BJ (cell line): ENCODE measurements at regions not wholly inside any gene's neighbourhood (a gene's known extent, or its start where the extent isn't known, plus 50 kb on each side); places are given as distances from the start of the nearest gene placed in this dataset.

Source experiments
- CTCF ChIA-PET: fragments of 350-600 bp; formaldehyde crosslinking; extraction: SDS; loops from one replicate; lab custom pipeline; 2021; ENCODE audit warnings: antibody characterized with exemption, inconsistent platforms; lab: Yijun Ruan, JAX
- POLR2A ChIA-PET: fragments of 300-600 bp; sonication (Branson Sonifier 250); formaldehyde crosslinking; extraction: SDS; loops from one replicate; lab custom pipeline; 2021; ENCODE audit warnings: antibody characterized with exemption; lab: Charles Lee
- DNase-seq: peaks from one replicate; pipeline ENCODE4 v3.0.0-alpha.2; 2011; ENCODE audit warnings: low read depth
- H3K27me3 ChIP-seq: 2 replicates; pipeline ENCODE4 v1.6.0; 2011; ENCODE audit warnings: low read length; ENCODE audit not compliant: control insufficient read depth, insufficient read depth
- H3K36me3 ChIP-seq: 2 replicates; pipeline ENCODE4 v1.5.1; 2011; ENCODE audit warnings: low read length; ENCODE audit not compliant: control insufficient read depth, insufficient read depth
- H3K4me3 ChIP-seq: 2 replicates; pipeline ENCODE4 v1.5.1; 2011; ENCODE audit warnings: low read depth, mild to moderate bottlenecking, control low read depth, low read length
- TF ChIP-seq, protein P1 (sequence below): IDR thresholded peaks from 2 replicates; pipeline ENCODE4 v1.5.1; 2011; ENCODE audit warnings: low read depth, mild to moderate bottlenecking, control low read depth, inconsistent platforms, low read length, moderate library complexity; ENCODE audit not compliant: insufficient read depth

DNA sequence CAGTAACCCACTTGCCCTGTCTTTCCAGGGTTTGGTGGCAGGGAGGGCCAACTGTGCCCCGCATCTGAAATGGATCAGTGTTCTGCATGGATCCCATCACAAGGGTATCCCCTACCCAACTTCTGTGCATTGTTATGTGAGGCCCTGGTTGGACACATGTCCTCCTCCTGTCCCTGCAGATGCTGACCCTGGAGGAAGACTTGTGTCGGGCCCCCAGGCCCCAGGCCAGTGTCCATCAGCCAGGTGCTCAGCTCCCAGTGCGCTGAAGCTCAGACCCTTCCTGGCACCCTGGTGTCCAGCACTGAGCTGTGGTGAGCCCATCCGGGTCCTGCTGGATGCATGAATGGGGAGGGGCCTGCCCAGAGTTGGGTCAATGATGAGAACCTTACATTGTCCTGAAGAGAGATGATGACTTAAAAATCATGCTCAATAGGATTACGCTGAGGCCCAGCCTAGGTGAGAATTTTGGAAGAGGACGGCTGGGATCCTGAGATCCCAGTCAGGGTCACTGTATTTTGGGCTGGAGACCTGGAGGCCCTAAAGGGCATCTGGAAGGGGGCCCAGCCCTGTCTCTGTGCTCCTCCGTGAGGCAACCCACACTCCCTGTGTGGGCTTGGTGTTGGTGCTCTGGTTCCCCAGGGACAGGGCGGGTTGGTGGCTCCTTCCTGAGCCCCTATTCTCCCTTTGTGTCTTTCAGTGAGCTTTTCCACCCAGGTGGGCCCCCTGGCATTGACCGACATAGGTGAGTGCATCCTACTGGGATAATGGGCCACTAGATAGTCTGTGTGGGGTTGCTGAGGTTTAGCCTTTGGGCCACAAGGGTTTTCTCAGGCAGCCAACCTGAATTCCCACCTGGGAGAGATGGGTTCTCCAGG is 199.1 kb downstream of the UBE3A start:
- no peaks in the 10 kb centered on the region for H3K27me3 ChIP-seq
- TF ChIP-seq, protein P1, sequence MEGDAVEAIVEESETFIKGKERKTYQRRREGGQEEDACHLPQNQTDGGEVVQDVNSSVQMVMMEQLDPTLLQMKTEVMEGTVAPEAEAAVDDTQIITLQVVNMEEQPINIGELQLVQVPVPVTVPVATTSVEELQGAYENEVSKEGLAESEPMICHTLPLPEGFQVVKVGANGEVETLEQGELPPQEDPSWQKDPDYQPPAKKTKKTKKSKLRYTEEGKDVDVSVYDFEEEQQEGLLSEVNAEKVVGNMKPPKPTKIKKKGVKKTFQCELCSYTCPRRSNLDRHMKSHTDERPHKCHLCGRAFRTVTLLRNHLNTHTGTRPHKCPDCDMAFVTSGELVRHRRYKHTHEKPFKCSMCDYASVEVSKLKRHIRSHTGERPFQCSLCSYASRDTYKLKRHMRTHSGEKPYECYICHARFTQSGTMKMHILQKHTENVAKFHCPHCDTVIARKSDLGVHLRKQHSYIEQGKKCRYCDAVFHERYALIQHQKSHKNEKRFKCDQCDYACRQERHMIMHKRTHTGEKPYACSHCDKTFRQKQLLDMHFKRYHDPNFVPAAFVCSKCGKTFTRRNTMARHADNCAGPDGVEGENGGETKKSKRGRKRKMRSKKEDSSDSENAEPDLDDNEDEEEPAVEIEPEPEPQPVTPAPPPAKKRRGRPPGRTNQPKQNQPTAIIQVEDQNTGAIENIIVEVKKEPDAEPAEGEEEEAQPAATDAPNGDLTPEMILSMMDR, result no peak
- no peak for DNase-seq
- POLR2A ChIA-PET, result no interaction called here
- H3K36me3 ChIP-seq, result no peaks in the 10 kb centered on the region
- no peak overlapping the region for H3K4me3 ChIP-seq
- CTCF ChIA-PET, result no interaction called here

DNA sequence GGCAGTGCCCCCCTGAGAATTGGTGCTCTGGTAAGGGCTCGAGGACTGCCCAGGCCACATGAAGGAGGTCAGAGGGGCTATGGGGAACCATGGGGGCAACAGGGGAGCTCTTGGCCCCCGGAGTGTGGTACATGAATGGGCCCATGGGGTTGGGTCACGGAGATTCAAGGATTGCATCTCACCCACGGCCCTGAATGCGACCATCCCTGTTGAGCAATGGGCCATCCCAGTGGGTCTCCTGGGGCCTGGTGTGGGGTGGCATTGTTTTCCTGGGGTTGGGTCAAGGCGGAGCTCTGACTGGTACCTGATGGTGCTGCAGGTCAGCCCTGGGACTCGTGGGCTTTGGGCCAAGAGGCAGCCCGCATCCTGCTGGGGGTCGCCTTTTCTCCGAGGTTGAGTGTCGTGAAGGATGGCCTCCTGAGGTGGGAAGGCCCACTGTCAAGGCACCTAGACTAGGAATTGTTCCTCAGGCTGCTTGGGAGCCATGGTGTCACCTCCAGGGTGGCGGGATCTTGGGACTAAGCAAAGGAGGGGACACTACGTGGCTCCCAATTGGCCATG is 198.3 kb downstream of the UBE3A start:
- ChIA-PET POLR2A (no interaction called here), CTCF (no interaction called here)
- no peak for DNase-seq
- Histone ChIP-seq H3K27me3 (no peaks in the 10 kb centered on the region), H3K36me3 (no peaks in the 10 kb centered on the region), H3K4me3 (no peak overlapping the region)
- TF ChIP-seq, protein P1, result no peak

DNA sequence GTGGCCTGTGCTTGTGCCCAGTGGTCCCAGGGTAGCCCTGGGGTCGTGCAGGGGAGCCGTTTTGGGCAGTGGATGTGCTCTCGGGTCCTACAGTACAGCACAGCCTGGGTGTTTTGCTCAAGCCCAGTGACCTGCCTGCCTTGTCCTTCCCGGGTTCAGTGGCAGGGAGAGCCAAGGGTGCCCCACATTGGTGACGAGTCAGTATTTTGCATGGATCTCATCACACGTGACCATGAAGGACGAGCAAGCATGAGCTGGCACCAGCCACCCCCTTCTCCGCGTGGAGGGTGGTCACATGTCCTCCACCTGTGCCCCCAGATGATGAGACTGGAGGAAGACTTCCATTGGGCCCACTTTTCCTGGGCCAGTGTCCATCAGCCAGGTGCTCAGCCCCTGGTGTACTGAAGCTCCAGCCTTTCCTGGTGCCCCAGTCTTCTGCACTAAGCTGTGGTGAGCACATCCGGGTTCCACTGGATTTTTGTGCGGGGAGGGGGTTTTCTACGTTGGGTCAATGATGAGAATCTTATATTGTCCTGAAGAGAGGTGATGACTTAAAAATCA is 197.5 kb downstream of the UBE3A start:
- ChIA-PET CTCF (no interaction called here), POLR2A (no interaction called here)
- TF ChIP-seq, protein P1, result no peak
- Histone ChIP-seq H3K27me3 (no peaks in the 10 kb centered on the region), H3K36me3 (no peaks in the 10 kb centered on the region), H3K4me3 (no peak overlapping the region)
- no peak for DNase-seq

DNA sequence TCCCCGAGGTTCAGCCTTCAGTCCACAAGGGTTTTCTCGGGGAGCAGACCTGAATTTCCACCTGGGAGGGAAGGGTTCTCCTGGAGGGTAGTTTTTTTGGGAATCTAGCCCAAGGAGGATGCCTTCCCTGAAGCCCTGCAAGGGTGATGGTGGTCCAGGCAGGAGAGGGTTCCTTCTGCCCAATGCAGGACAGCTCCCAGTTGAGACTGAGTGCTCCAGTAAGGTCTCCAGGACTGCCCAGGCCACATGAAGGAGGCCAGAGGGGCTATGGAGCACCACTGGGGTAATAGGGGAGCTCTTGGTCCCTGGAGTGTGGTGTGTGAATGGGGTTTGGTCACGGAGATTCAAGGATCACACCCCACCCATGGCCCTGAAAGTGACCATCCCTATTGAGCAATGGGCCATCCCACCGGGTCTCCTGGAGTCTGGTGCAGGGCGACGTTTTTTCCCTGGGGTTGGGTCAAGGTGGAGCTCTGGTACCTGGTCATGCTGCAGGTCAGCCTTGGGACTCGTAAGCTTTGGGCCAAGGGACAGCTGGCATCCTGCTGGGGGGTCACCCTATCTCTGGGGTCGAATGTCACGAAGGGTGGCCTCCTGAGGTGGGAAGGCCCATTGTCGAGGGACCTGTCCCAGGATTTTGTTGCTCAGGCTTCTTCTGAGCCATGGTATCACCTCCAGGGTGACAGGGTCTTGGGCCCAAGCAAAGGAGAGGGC is 196.5 kb downstream of the UBE3A start:
- TF ChIP-seq, protein P1, result no peak
- POLR2A ChIA-PET, result no interaction called here
- Histone ChIP-seq H3K4me3 (no peak overlapping the region), H3K27me3 (no peaks in the 10 kb centered on the region), H3K36me3 (no peaks in the 10 kb centered on the region)
- DNase-seq, result no peak
- CTCF ChIA-PET, result no interaction called here
